Epithelial cell of proximal tubule (primary cell): ENCODE measurements at regions not wholly inside any gene's neighbourhood (a gene's known extent, or its start where the extent isn't known, plus 50 kb on each side); places are given as distances from the start of the nearest gene placed in this dataset.

Experiments
- DNase-seq: peaks from one replicate; pipeline ENCODE4 v3.0.0-alpha.2; 2011; ENCODE audit warnings: low read depth
- H3K4me3 ChIP-seq: 2 replicates; pipeline ENCODE4 v1.5.1; 2011; ENCODE audit warnings: low read depth, mild to moderate bottlenecking, low read length
- TF ChIP-seq, protein P1 (sequence below): conservative IDR thresholded peaks from 2 replicates; pipeline ENCODE4 v1.5.1; 2012; ENCODE audit warnings: low read depth, mild to moderate bottlenecking, low read length

DNA sequence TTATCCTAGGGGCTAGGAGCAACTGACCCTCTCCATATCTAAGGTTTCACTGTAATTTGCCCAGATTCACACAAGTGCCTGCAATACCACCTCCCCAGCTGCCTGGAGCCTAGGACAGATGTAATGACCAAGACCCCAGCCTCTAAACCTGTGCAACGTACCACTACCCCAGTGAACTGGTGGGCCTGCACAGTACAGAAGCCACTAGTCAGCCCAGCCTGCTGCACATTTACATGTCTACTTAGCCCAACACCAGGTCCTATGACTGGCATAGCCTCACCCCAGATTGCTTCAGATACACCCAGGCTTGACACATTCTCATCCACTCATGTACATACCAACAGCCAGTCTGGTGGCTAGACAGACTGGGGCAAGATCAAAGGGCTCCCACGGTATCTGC lies 1336.6 kb downstream of the BRINP3 start:
- DNase-seq = no peak
- TF ChIP-seq, protein P1, sequence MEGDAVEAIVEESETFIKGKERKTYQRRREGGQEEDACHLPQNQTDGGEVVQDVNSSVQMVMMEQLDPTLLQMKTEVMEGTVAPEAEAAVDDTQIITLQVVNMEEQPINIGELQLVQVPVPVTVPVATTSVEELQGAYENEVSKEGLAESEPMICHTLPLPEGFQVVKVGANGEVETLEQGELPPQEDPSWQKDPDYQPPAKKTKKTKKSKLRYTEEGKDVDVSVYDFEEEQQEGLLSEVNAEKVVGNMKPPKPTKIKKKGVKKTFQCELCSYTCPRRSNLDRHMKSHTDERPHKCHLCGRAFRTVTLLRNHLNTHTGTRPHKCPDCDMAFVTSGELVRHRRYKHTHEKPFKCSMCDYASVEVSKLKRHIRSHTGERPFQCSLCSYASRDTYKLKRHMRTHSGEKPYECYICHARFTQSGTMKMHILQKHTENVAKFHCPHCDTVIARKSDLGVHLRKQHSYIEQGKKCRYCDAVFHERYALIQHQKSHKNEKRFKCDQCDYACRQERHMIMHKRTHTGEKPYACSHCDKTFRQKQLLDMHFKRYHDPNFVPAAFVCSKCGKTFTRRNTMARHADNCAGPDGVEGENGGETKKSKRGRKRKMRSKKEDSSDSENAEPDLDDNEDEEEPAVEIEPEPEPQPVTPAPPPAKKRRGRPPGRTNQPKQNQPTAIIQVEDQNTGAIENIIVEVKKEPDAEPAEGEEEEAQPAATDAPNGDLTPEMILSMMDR = no peak
- no peak overlapping the region for H3K4me3 ChIP-seq

DNA sequence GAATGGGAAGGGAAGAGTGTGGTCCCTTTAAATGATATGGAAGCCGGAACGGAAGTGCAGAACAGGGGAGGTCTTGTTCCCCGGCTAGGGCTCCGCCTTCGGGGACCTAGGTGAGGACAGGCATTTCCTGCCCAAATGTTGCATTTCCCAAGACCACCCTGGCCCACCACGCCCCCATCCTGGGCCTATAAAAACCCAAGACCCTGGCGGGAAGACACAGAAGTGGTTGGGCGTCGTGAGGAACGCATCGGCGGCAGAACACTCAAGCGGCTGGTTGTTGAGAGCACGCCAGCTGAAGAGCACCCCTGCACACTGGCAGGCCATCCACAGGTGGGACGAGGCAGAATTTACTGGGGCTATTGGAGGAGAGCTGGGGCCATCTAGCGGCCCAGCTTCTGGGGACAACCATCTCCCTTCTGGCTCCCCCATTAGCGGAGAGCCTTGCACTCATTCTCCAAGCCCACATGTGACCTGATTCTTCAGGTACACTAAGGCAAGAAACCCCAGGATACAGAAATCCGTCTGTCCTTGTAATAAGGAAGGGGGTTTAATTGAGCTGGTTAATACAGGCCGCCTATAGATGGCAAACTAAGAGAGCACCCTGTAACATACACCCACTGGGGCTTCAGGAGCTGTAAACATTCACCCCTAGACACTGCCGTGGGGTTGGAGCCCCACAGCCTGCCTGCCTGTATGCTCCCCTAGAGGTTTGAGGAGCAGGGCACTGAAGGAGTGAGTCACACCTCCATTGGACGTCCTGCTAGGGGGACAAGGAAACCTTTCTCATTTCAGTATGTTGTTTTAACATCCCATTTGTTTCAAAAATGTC lies 1327.9 kb downstream of the BRINP3 start:
- TF ChIP-seq, protein P1 = peak; percentile 26
- DNase-seq = no peak
- peak overlapping the region; percentile 44 for H3K4me3 ChIP-seq

DNA sequence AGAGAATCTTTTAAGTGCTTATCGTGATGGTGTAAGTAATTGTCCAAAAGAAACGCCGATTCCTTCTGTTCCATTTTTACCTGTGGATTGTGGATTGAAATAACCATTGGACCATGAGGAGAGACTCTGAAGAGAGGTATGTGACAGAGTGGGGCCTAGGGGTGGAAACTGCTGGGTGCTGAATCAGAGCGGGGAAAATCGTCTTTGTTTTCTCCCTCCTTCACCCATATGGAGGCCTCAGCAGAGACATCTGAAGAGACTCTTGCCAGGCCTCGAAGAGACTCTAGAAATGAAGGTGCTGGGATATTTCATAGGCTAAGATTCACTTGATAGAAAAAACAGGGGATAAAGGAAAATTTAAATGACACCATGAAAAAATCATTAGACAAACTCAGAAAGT lies 1327.0 kb downstream of the BRINP3 start:
- H3K4me3 ChIP-seq = no peak overlapping the region
- TF ChIP-seq, protein P1 = no peak
- DNase-seq = no peak

DNA sequence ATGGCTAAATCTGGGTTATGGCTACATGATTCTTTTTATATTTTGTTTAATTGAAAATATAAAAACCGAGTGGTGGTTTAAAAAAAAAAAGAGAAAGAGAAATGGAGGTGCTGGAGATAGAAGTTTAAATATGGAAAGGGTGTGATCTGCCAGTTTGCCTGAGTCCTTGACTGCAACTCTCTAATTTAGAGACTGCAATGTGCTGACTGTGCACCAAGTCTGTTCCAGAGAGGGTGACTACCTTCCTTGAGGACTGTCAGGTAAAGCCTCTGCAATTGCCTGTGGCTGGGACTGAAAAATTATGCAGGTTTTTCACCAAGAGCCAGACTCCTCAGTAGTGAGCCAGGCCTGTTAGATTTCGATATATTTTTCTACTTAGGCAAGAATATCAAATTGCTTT lies 1326.3 kb downstream of the BRINP3 start:
- H3K4me3 ChIP-seq = no peak overlapping the region
- TF ChIP-seq, protein P1 = no peak
- DNase-seq = no peak

DNA sequence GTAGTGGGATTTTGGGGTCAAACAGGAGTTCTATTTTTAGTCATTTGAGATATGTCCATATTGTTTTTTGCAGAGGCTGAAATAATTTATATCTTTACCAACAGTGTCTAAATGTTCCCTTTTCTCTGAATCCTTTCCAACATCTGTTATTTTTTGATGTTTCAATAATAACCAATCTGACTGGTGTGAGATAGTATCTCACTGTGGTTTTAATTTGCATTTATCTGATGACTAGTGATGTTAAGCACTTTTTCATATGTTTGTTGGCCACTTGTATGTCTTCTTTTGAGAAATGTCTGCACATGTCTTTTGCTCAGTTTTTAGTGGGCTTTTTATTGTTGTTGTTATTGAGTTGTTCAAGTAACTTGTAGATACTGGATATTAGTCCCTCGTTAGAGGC lies 1325.0 kb downstream of the BRINP3 start:
- DNase-seq = no peak
- TF ChIP-seq, protein P1 = no peak
- no peak overlapping the region for H3K4me3 ChIP-seq

DNA sequence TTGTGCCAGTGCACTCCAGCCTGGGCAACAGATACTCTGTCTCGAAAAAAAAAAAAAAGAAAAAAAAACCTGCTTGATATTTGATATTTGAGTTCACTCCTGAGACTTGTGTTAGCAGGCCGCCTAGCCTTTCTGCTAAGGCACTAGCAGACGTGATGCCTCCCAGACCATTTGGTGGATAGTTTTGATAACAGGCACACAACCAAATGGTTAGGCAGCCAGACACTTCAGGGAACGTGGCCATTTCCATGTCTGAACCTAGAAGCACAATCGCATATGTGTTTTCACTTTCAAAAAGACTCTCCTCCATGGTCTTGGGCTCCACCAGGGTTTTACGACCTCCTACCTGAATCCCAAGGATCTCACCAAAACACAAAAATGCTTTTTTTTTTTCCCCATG lies 1319.5 kb downstream of the BRINP3 start:
- no peak overlapping the region for H3K4me3 ChIP-seq
- TF ChIP-seq, protein P1 = no peak
- DNase-seq = no peak

DNA sequence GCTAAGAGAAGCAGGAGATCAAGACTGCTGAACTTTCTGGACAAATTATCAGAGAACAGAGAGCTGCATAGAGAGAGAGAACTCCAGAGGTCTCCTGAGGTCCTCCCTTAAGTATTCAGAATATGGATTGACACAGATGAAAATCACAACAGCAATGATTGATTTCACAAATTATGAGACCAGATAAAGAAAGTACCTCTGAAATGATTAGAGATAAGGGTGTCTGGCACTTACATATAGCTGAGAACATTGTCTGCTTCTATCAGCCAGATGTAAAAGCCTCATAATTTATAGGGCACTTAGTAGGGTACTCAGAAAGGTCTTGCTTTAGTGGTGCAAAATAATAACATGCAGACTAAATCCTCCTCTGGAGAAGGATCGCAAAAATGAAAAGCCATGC lies 1301.8 kb downstream of the BRINP3 start:
- TF ChIP-seq, protein P1 = no peak
- no peak overlapping the region for H3K4me3 ChIP-seq
- no peak for DNase-seq
